ENCODE measurements at regions not wholly inside any gene's neighbourhood (a gene's known extent, or its start where the extent isn't known, plus 50 kb on each side); places are given as distances from the start of the nearest gene placed in this dataset.

DNA sequence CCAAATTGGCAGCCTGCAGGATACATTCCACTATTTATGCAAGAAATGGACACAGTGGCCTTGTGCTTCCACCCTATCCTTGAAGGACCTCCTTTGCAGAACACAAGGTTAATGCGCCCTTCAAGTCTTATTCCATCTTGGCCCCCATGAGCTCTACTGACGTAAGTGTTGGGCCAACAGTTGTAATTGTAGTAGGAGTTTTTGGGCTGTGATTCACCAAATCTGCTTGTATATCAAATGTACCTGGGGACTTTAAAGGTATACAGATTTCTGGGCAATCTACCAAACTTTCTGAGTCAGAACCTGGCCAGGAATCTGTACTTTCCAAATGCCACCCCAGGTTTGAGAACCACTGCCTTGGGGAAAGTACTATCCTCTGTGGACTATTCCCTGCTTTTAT is 100.9 kb upstream of the MARK1 start:
- DNase-seq (ENCODE audit: extremely low read depth in 1 of 4, low spot score in 3 of 4), result no peak
- Histone ChIP-seq H3K79me2 (ENCODE audit: control insufficient read depth, insufficient read depth, low read length) (no peaks in the 10 kb centered on the region), H3K9me1 (ENCODE audit: control insufficient read depth, insufficient read depth, low read length) (no peaks in the 10 kb centered on the region), H3K4me3 (no peak overlapping the region), H3K36me3 (ENCODE audit: control insufficient read depth, insufficient read depth, low read length) (no peaks in the 10 kb centered on the region), H3K9ac (ENCODE audit: insufficient read depth in 1 of 2, low read depth in 2 of 2, low read length in 2 of 2) (no peak overlapping the region), H4K20me1 (replicated peaks; ENCODE audit: control insufficient read depth, insufficient read depth, low read length) (no peaks in the 10 kb centered on the region; the same call in 1 of the 2 replicates), H3K9me3 (replicated peaks; ENCODE audit: control insufficient read depth, insufficient read depth, low read depth, low read length) (no peaks in the 10 kb centered on the region), H3K27me3 (ENCODE audit: control insufficient read depth in 2 of 2, insufficient read depth in 2 of 2, low read length in 2 of 2) (no peaks in the 10 kb centered on the region), H3K4me1 (replicated peaks in 1 of 2; ENCODE audit: control insufficient read depth in 2 of 2, insufficient read depth in 2 of 2, low read length in 2 of 2) (no peaks in the 10 kb centered on the region), H3K4me2 (ENCODE audit: insufficient read depth, low read length) (no peak overlapping the region), H2AFZ (ENCODE audit: low read depth, low read length) (no peak overlapping the region), H3K27ac (ENCODE audit: extremely low read depth, low read depth, low read length) (no peak overlapping the region)
- no TSS peak for BruUV-seq (replicated peaks)
- no peak for ATAC-seq
- CTCF ChIA-PET (ENCODE audit: low intra/inter-chr PET ratio), result no interaction called here
- POLR2A ChIA-PET, result no interaction called here
- TF ChIP-seq NFE2 (IDR thresholded peaks at IDR 0.05; ENCODE audit: low read depth), result no peak
- TF ChIP-seq, protein P1, sequence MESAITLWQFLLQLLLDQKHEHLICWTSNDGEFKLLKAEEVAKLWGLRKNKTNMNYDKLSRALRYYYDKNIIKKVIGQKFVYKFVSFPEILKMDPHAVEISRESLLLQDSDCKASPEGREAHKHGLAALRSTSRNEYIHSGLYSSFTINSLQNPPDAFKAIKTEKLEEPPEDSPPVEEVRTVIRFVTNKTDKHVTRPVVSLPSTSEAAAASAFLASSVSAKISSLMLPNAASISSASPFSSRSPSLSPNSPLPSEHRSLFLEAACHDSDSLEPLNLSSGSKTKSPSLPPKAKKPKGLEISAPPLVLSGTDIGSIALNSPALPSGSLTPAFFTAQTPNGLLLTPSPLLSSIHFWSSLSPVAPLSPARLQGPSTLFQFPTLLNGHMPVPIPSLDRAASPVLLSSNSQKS (CRISPR knock-in tag; IDR thresholded peaks at IDR 0.05), result no peak
- TF ChIP-seq E2F3 (CRISPR knock-in tag; IDR thresholded peaks at IDR 0.05), result no peak
- TF ChIP-seq TAF1 (IDR thresholded peaks at IDR 0.05; ENCODE audit: control insufficient read depth, extremely low read depth, insufficient read depth, low read length, severe bottlenecking), result no peak
- no peak for FAIRE-seq
- in situ Hi-C loops (cut with MboI), result no loop called here
- 0% methylated on average over 2 of the region's 2 CpGs for WGBS (ENCODE audit: insufficient coverage, low coverage, missing lambda C conversion rate)
- intact Hi-C loops (cut with micrococcal nuclease), result no loop called here

DNA sequence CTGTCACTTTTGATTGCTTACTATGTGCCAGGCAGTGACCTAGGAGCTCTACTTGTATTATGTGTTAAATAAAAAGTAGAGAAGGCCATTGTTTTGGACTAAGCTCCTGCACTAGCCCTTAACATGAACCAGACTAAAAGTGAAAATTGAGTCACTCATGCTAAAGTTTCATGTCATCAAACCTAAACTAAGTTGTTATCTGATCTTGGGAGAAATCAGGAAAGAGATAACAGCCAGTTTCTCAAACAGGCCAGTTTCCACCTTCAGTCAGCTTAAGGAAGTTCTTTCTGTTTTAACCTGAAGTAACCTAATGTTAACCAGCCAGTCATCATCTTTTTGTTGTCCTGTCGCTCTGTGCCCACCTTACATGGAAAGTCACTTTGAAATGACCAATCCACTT is 102.1 kb upstream of the MARK1 start:
- BruUV-seq (replicated peaks), result no TSS peak
- Histone ChIP-seq H3K4me1 (replicated peaks in 1 of 2; ENCODE audit: control insufficient read depth in 2 of 2, insufficient read depth in 2 of 2, low read length in 2 of 2) (no peaks in the 10 kb centered on the region), H2AFZ (ENCODE audit: low read depth, low read length) (no peak overlapping the region), H3K4me2 (ENCODE audit: insufficient read depth, low read length) (no peak overlapping the region), H3K9me3 (replicated peaks; ENCODE audit: control insufficient read depth, insufficient read depth, low read depth, low read length) (no peaks in the 10 kb centered on the region), H4K20me1 (replicated peaks; ENCODE audit: control insufficient read depth, insufficient read depth, low read length) (no peaks in the 10 kb centered on the region; the same call in 1 of the 2 replicates), H3K27ac (ENCODE audit: extremely low read depth, low read depth, low read length) (no peak overlapping the region), H3K36me3 (ENCODE audit: control insufficient read depth, insufficient read depth, low read length) (no peaks in the 10 kb centered on the region), H3K4me3 (no peak overlapping the region), H3K27me3 (ENCODE audit: control insufficient read depth in 2 of 2, insufficient read depth in 2 of 2, low read length in 2 of 2) (no peaks in the 10 kb centered on the region), H3K9me1 (ENCODE audit: control insufficient read depth, insufficient read depth, low read length) (no peaks in the 10 kb centered on the region), H3K9ac (ENCODE audit: insufficient read depth in 1 of 2, low read depth in 2 of 2, low read length in 2 of 2) (no peak overlapping the region), H3K79me2 (ENCODE audit: control insufficient read depth, insufficient read depth, low read length) (no peaks in the 10 kb centered on the region)
- in situ Hi-C loops (cut with MboI) (no loop called here), intact Hi-C loops (cut with micrococcal nuclease) (no loop called here)
- FAIRE-seq (no peak), DNase-seq (ENCODE audit: extremely low read depth in 1 of 4, low spot score in 3 of 4) (no peak), ATAC-seq (no peak)
- ChIA-PET CTCF (ENCODE audit: low intra/inter-chr PET ratio) (no interaction called here), POLR2A (interaction anchor here (1.2 kb wide), 1 partner anchor 23 kb away, joined by 4 read pairs; no protein-coding TSS in a partner anchor)
- WGBS (ENCODE audit: insufficient coverage, low coverage, missing lambda C conversion rate), result 0% methylated on average over 1 of the region's 1 CpG
- TF ChIP-seq, protein P2, sequence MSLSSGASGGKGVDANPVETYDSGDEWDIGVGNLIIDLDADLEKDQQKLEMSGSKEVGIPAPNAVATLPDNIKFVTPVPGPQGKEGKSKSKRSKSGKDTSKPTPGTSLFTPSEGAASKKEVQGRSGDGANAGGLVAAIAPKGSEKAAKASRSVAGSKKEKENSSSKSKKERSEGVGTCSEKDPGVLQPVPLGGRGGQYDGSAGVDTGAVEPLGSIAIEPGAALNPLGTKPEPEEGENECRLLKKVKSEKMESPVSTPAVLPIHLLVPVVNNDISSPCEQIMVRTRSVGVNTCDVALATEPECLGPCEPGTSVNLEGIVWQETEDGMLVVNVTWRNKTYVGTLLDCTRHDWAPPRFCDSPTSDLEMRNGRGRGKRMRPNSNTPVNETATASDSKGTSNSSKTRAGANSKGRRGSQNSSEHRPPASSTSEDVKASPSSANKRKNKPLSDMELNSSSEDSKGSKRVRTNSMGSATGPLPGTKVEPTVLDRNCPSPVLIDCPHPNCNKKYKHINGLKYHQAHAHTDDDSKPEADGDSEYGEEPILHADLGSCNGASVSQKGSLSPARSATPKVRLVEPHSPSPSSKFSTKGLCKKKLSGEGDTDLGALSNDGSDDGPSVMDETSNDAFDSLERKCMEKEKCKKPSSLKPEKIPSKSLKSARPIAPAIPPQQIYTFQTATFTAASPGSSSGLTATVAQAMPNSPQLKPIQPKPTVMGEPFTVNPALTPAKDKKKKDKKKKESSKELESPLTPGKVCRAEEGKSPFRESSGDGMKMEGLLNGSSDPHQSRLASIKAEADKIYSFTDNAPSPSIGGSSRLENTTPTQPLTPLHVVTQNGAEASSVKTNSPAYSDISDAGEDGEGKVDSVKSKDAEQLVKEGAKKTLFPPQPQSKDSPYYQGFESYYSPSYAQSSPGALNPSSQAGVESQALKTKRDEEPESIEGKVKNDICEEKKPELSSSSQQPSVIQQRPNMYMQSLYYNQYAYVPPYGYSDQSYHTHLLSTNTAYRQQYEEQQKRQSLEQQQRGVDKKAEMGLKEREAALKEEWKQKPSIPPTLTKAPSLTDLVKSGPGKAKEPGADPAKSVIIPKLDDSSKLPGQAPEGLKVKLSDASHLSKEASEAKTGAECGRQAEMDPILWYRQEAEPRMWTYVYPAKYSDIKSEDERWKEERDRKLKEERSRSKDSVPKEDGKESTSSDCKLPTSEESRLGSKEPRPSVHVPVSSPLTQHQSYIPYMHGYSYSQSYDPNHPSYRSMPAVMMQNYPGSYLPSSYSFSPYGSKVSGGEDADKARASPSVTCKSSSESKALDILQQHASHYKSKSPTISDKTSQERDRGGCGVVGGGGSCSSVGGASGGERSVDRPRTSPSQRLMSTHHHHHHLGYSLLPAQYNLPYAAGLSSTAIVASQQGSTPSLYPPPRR (CRISPR knock-in tag; IDR thresholded peaks at IDR 0.05; ENCODE audit: borderline replicate concordance), result no peak
- no peak for TF ChIP-seq SMAD3 (CRISPR knock-in tag; conservative IDR thresholded peaks at IDR 0.05)
- TF ChIP-seq, protein P3, sequence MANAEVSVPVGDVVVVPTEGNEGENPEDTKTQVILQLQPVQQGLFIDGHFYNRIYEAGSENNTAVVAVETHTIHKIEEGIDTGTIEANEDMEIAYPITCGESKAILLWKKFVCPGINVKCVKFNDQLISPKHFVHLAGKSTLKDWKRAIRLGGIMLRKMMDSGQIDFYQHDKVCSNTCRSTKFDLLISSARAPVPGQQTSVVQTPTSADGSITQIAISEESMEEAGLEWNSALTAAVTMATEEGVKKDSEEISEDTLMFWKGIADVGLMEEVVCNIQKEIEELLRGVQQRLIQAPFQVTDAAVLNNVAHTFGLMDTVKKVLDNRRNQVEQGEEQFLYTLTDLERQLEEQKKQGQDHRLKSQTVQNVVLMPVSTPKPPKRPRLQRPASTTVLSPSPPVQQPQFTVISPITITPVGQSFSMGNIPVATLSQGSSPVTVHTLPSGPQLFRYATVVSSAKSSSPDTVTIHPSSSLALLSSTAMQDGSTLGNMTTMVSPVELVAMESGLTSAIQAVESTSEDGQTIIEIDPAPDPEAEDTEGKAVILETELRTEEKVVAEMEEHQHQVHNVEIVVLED (CRISPR knock-in tag; IDR thresholded peaks at IDR 0.05), result no peak
- no peak for TF ChIP-seq SIX5 (IDR thresholded peaks at IDR 0.05; ENCODE audit: borderline replicate concordance in 1 of 2, insufficient read depth in 1 of 2, low read depth in 1 of 2, low read length in 2 of 2)

All from K562 (cell line).